ENCODE measurements at regions not wholly inside any gene's neighbourhood (a gene's known extent, or its start where the extent isn't known, plus 50 kb on each side); places are given as distances from the start of the nearest gene placed in this dataset.

DNA sequence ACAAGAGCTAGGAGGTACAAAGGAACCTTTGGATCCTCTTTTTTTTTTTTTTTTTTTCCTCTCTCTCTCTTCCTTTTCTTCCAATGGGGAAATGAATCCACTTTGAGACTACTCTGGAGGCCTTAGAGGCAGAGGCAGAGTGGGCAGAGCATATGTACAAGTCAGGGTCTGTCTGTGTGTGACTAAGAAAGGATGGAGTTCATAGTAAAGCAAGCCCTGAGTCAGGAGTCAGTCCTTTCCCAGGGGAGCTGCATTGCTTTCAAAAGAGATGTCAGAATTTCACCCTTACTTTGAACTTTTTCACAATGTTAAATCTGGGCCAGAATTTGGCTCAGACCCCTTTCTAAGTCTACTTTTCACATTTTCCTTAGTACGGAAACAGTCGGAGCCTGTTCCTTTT, 792.4 kb upstream of the C9orf72 start:
- no peak for TF ChIP-seq CTCF (IDR thresholded peaks at IDR 0.05; ENCODE audit: low read length)
- TF ChIP-seq EZH2 (IDR thresholded peaks at IDR 0.05; ENCODE audit: borderline replicate concordance, low read length) = no peak
